ENCODE measurements at regions not wholly inside any gene's neighbourhood (a gene's known extent, or its start where the extent isn't known, plus 50 kb on each side); places are given as distances from the start of the nearest gene placed in this dataset.

DNA sequence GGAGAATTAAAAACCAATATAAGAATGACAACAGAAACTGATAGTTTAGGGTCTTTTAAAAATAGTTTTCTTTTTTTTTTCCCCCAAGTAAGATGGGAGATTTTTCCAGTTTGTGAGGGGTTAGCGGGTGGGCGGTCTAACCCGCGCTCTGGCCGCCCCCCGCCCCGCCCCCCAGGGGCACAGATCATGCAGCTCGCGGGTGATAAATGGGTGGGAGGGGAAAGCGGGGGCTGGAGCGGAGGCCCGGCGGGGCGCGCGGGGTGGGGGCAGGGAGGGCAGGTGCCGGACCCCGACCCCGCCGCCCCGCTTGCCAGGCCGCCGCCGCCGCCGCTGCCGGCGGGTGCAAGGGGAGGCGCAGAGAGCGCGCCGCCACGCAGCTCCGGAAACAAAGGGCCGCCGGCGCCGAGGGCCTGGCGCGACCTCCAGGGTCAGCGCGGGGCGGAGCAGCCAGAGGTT is 60.1 kb upstream of the GSE1 start:
- DNase-seq, result no peak

DNA sequence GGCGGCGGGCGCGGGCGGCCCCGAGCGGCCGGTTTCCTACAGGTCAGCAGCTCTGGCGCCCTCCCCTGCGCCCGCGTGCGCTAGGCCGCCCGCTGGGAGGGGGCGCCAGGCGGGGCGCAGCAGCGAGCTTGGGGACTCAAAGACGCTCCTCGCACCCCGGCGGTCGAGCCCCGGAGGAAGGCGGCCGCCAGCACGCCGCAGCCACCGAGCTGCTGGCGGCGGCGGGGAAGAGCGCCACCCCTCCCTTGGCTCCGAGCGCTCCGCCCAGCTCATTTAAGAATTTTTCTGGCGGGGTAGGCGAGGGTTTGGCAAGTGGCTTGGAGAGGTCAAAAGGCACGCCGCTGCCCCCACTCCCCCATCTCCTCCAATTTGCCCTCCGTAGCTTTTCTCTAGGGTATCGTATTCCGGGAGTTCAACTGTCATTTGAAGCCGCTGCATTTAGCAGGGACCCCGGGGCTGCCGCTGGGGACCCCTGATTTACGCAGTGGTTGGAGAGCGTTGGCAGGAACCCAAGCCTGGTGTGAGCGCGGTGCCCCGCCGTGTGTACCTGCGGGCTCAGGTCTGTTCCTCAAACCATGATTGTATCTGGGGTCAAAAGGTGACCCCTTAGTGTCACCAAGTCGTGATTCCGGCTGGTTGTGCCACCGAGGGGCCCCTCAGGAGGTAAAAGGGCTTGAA is 59.5 kb upstream of the GSE1 start:
- peak; percentile 49 for DNase-seq

DNA sequence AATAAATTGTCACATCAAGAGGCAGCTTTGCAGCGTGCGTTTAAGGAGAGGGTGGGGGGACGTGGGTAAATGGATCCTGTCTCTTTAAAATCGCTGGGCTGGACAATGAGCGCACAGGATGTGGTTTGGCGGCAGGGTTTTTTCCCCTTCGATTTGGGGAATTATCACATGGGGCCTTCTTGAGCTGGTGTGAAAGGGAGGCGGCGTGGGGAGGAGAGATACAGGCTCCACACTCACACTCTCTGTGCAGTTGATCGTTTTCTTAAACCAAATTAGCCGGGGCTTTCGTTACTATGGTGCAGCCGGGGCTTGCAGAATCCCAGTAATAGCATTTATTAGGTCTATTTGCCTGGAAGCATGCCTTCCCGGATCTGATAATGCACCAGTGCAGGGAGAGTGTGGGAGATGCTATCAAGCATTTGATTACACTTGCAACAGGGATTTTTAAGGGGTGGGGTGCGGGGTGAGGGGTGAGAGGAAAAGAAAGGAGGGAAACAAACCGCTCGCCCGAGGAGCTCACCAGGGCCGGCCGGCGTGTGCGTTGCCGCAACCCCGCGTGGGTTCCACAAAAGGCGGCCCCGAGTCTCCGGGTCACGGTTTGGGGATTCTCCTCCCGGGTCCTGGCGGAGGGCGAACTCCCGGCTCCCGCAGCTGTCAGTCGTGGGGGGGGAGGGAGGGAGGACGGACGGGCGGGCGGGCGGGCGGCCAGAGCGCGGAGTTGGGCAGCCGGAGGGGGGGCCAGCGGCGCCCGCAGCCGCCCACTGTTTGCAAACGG is 58.8 kb upstream of the GSE1 start:
- DNase-seq, result peak; percentile 67

DNA sequence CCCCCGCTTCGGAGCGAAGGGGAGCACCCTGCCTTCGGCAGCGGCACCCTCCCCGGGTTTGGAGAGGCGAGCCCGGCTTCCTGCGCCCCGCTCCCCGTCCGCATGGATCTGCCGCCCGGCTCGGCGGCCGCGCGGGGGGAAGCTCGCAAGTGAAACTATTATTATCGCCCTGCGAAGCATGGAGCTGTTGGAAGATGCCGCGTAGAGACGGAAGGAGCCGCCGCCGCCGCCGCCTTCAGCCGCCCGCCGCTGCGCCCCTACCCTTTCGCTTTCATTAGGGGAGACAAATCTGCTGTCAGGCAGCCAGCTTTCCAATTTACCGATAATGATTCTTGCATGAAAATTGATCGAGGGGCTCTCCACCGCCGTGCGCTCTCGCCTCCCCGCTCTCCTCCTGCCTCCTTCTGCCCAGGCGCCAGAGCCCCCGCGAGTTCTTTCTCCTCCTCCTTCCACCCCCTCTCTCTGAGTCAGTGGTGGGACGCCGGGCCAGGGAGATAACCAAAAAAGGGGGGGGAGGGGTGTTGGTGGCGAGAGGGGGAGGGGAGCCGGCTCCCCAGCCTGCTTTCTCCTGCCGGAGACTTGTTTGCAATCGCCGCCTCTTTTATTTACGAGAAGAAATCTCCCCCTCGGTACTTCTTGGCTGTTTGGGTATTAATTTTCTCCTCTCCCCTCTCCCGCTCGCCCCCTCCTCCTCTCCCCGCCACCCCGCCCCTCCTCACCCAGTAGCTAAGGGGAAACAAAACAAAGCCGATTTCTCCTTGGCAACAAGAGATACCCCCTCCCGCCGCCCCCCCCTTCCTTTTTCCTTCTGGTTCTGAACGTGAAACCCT is 58.0 kb upstream of the GSE1 start:
- peak; percentile 72 for DNase-seq

DNA sequence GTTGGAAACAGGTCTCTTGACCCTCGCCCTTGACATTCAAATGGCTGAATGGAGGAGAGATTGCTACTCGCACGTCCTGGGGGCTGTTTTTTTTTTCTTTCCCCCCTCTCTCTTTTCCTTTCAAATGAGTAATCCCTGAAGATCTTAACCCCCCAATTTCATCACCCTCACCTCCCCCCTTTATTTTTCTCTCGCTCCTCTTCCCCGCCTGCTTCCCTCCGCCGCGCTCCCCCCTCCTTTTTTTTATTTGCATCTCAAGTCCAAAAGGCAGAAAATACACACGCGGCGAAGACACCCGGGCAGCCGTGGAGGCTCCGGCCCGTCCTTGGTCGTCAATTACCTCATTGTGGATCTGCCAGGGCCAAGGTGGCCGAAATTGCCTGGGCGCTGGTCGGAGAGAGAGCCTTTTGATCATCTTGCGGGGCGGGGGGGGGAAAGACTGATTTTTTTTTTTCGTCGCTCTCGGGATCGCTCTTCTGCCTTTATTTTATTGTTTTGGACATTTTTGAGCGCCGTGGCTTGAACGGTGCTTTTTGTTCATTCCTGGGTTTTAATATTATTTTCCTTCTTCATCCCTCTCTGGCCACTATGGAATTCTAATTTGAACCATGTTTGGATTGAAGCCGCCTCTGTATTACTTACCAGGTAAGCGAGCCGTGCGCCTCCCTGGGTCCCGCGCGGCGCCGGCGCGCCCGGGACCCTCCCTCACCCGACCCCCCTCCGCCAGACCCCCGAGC is 57.2 kb upstream of the GSE1 start:
- DNase-seq, result peak; percentile 31

DNA sequence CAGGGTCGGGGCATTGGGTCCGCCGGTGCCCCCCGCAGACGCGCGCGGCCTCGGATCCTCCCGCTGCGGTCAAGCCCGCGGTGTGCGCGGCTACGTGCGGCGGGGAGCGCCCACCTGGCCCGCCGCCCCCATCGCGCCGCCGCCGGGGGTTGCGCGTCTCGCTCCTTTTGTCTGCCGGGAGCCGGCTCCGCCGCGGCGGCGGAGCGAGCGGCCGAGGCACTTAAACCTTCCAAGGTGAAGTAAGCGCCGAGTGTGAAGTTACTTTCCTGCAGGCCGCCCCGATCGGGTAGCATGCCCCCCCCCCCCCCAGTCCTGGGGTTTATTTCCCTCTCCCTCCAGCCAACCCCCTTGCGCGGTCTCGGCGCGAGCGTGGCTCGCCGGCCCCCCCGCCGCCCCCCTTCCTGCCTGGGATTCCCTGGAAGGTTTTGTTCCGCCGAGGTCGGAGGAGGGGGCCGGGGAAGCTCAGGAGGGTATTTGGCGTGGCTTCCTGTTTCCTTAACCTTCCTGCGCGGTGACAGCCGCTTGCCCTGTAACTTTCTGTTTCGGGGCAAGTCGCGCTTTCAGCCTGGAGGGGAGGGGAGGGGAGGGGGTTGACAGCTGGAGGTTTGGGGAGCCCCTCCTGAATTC is 56.6 kb upstream of the GSE1 start:
- peak; percentile 56 for DNase-seq

DNA sequence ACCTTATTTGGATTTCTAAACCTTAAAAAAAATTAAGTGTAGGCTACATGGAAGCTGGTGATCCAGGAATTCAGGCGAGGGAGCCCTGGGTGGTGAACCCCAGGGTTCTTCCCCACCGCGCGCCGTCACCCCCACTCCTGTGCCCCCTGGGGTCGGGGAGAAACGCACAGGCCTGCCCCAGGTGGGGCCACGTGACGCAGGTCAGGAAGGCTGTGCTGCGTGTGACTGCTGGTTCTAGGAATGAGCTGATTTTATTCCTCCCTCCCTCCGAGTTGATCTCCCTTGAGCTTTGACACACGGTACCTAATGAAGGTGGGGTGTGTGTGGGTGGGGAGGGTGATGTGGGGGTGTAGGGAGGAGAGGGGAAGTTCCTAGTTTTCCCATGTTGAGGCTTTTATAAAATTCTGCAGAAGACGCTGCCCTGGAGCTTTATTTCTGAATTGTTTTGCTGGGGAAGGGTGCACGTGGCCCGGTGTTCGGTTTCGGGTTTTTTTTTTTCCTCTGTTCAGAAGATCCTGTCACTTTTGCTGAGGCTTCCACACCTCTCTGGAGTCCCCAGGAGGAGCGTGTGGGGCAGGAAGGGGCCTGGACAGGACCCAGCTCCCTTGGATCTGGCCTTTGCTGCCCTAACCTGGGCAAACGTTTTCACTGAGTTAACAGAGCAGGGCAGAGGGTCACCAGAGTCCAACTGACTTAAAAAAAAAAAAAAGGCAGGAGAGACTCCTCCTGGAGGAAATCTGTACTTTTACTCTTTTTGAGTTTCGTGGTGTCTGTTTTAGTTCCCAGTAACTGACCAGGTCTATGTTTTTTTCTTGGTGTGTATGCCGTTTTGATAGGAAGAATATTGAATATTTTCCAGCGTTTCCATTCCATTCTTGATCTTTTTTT is 55.8 kb upstream of the GSE1 start:
- peak; percentile 54 for DNase-seq

DNA sequence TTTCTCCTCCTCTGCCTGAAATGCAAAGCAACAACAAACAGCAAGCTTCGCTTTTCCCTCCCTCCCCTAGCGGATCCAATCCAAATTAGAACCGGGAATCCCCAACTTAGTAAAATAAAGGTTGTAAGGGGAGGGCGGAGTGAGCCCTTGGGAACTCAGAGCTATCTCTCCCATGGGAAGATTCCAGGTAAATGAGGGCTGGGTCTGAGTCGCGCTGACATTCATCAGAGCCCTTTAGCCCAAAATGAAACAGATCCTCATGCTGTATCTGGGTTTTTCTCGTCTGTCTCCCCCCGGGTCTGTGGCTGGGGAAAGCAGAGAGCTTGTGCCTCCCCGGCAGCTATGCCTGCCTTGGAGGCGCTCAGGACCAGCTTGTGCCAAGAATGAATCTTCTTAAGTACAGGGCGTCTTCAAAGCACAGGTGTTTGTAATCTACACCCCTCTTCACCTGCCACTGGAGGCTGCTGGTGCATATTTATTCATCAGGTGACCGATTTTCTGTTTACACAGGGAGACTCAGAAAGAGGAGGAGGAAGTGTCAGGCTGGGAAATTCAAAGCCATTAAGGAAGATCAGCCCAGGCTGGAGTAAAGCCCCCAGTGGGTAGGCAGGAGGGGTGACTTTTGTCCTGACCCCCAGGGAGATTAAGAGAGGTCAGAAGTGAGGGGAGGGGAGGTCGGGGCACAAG is 55.0 kb upstream of the GSE1 start:
- DNase-seq, result no peak

DNA sequence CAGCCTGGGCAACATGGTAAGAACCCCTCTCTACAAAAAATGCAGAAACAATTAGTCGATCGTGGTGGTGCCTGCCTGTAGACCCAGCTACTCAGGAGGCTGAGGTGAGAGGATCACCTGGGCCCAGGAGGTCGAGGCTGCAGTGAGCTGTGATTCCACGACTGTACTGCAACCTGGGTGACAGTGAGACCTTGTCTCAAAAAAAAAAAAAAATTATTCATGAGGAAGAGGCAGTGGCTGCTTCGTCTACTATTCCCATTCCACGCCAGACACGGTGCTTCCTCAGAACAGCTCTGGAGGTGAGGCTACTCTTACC is 52.2 kb upstream of the GSE1 start:
- no peak for DNase-seq

DNA sequence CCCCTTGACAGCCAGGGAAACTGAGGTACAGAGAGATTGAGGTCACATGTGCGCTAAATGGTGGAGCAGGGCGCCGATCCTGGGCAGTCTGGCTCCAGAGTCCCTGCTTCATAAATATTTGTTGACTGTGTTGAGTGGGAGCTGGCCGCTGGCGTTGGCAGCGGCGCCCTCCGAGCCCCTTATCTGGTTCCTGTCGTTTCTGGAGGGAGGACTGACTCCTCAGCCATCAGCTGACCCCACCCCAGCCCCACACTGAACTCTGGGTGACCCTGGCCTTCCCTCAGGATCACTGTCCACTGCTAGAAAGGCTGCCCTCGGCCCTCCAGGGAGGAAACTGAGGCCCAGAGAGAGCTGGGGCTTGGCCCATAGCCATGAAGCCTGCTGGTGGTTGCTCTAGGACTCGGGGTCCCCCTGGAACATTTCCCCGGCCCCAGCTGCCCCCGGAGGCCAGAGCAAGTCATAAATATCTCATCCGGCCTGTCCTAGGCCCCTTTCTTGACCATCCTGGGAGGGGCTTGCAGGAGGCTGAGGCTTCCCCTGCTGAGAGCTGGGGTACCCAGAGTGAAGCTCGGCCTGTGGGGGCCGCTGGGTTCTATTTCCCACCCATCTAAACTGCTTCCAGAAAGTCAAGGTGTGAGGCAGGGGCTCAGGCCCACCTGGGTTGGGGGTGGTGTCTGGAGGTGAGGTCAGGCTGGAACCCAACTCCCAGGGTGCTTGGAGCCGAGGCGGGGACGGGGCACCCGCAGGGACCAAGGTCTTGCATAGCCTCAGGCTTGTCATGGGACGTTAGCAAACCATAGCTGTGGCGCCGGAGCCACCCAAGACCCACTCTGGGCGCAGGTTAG is 51.7 kb upstream of the GSE1 start:
- no peak for DNase-seq

DNA sequence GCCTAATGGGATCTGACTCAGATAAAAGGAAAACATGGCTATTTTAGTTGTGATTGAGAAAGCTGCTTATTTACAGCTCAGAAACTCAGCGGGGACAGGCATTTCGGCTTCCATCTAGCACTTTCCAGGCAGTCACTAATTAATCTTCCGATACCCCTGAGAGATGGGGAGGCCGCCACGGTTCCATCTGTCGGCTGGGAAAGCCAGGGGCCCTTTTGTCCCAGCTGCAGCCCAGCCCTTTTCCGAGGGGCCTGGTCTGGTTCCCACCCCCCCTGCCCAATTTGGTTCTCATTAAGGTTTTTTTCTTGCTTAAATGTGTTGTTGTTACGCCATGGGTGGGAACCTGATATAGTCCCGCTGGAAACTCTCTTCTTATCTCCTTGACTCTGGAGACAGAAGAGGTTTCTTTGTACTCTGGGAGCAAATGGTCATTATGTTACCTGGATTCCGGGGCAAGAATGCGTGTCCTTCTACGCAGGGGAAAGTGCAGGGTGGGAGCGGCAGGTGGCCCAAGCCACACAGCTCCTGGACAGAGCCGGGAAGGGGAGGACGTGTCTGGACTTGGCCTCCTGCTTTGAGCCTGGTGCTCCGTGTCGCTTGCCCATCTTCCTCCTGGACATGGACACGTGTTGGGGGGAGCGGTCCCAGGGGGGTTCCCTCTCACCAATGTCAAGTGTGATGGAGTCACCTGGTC is 50.9 kb upstream of the GSE1 start:
- DNase-seq, result no peak

DNA sequence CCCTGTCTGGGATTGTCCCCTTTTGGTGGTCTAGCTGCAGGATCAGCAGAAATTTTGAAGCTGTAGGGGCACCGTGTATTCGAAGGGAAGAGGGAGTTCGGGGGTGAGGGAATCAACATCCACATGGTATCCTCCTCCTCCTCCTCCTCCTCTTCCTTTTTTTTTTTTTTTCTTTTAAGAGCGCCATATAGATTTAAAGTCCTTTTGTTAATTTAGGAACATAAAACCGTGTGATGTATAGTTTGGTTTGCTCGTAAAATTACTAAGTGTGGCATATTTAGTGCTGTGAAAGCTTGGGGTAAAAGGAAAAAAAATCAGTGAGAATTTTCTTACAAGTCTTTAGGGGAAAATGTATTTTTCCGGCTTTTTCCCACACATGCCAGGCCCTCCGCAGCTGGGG is 50.1 kb upstream of the GSE1 start:
- DNase-seq, result no peak
